AG09309 (cell line): ENCODE measurements at regions not wholly inside any gene's neighbourhood (a gene's known extent, or its start where the extent isn't known, plus 50 kb on each side); places are given as distances from the start of the nearest gene placed in this dataset.

Experiments used
- DNase-seq: peaks from one replicate; pipeline ENCODE4 v3.0.0-alpha.2; 2010; ENCODE audit warnings: low read depth
- H3K4me3 ChIP-seq: 2 replicates; pipeline ENCODE4 v1.5.1; 2011; ENCODE audit warnings: mild to moderate bottlenecking, low read depth, low read length, moderate library complexity; ENCODE audit not compliant: control insufficient read depth
- CTCF ChIP-seq: IDR thresholded peaks from 2 replicates; pipeline ENCODE4 v1.5.1; 2011; ENCODE audit warnings: mild to moderate bottlenecking, low read depth, low read length, inconsistent platforms; ENCODE audit not compliant: insufficient read depth, control insufficient read depth; ENCODE audit errors: missing control alignments

GRCh38 chr10:106313041-106313440, 851.5 kb downstream of the SORCS1 start:
- no peak for TF ChIP-seq CTCF
- no peak overlapping the region for H3K4me3 ChIP-seq
- DNase-seq = no peak

GRCh38 chr10:106312087-106312486, 852.4 kb downstream of the SORCS1 start:
- TF ChIP-seq CTCF = no peak
- no peak overlapping the region for H3K4me3 ChIP-seq
- no peak for DNase-seq

GRCh38 chr10:106311590-106311989, 852.9 kb downstream of the SORCS1 start:
- DNase-seq = no peak
- H3K4me3 ChIP-seq = no peak overlapping the region
- no peak for TF ChIP-seq CTCF

- no peak for TF ChIP-seq CTCF
- no peak for DNase-seq
- no peak overlapping the region for H3K4me3 ChIP-seq
Observed at GRCh38 chr10:106310596-106310995, 853.9 kb downstream of the SORCS1 start.

- H3K4me3 ChIP-seq = no peak overlapping the region
- TF ChIP-seq CTCF = no peak
- DNase-seq = no peak
Observed at GRCh38 chr10:106309376-106309775, 855.1 kb downstream of the SORCS1 start.

GRCh38 chr10:106308284-106308683, 856.2 kb downstream of the SORCS1 start:
- no peak for DNase-seq
- no peak for TF ChIP-seq CTCF
- H3K4me3 ChIP-seq = no peak overlapping the region

- no peak overlapping the region for H3K4me3 ChIP-seq
- TF ChIP-seq CTCF = no peak
- DNase-seq = no peak
Observed at GRCh38 chr10:106304056-106304455, 860.5 kb downstream of the SORCS1 start.
